ENCODE measurements at regions not wholly inside any gene's neighbourhood (a gene's known extent, or its start where the extent isn't known, plus 50 kb on each side); places are given as distances from the start of the nearest gene placed in this dataset.
"Not testable (repeated sequence)": the region's sequence is repeated elsewhere in the genome, so short reads cannot be mapped to it uniquely, and the experiment has no call there.

DNA sequence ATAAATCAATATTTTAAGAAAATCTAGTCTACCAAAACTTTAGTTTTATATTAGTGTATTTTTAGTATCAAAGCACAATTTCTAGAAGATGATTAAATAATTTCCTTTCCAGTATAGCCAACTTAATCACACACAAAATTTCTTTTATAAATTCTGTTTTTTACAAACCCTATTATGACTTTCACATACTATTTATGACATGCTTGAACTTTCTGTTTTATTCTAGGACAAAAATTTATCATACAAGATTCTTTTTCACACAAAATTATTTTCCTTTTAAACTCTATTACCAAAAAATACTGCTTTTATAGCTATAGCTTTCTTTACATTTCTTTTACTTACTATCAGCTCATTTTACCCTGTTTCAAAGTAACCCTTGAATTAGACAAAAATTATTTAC is 149.5 kb downstream of the OR13H1 start:
- H3K27me3 ChIP-seq (ENCODE audit: insufficient read depth, low read length) = no peaks in the 10 kb centered on the region
- no peak for ATAC-seq
- no peaks in the 10 kb centered on the region for H3K4me1 ChIP-seq (ENCODE audit: control insufficient read depth in 1 of 2, insufficient read depth in 2 of 2, low read length in 2 of 2)
- no peak overlapping the region for H3K4me2 ChIP-seq (ENCODE audit: low read length)
- H4K20me1 ChIP-seq (ENCODE audit: insufficient read depth) = no peaks in the 10 kb centered on the region
- no peak overlapping the region for H3K4me3 ChIP-seq (replicated peaks in 1 of 2; ENCODE audit: low read depth in 1 of 2, low read length in 2 of 2)
- DNase-seq (ENCODE audit: low read depth, low spot score) = no peak
- CTCF ChIA-PET = no interaction called here
- H3K9me2 ChIP-seq (ENCODE audit: insufficient read depth) = no peaks in the 10 kb centered on the region
- no peak overlapping the region for H3K27ac ChIP-seq (ENCODE audit: low read depth, low read length)
- RAD21 ChIA-PET (ENCODE audit: low non-redundant PET in 1 of 2, low total read pairs in 2 of 2, uncharacterized antibody in 2 of 2, unreplicated experiment in 2 of 2) = no interaction called here
- H3K36me3 ChIP-seq (ENCODE audit: control insufficient read depth in 1 of 2, insufficient read depth in 2 of 2, low read length in 2 of 2) = no peaks in the 10 kb centered on the region
- H3K9ac ChIP-seq (ENCODE audit: low read length) = no peak overlapping the region
- no peaks in the 10 kb centered on the region for H3K79me2 ChIP-seq (ENCODE audit: insufficient read depth, low read length)
- POLR2A ChIA-PET = no interaction called here
- intact Hi-C loops (cut with micrococcal nuclease) = no loop called here
- TF ChIP-seq EGR1 (IDR thresholded peaks at IDR 0.05; ENCODE audit: low read depth) (no peak), ZFX (IDR thresholded peaks at IDR 0.05) (no peak), CEBPB (IDR thresholded peaks at IDR 0.05; ENCODE audit: low read depth) (no peak), MAX (IDR thresholded peaks at IDR 0.05) (no peak), TCF7L2 (IDR thresholded peaks at IDR 0.05; ENCODE audit: borderline replicate concordance, extremely low read depth, insufficient read depth, insufficient read length) (no peak)
- no peak overlapping the region for H2AFZ ChIP-seq (ENCODE audit: low read depth, low read length, poor library complexity, severe bottlenecking)
- BruUV-seq (replicated peaks) = no TSS peak
- H3K9me3 ChIP-seq (ENCODE audit: control insufficient read depth in 1 of 2, insufficient read depth in 1 of 2, low read depth in 1 of 2, low read length in 2 of 2) = no peaks in the 10 kb centered on the region

DNA sequence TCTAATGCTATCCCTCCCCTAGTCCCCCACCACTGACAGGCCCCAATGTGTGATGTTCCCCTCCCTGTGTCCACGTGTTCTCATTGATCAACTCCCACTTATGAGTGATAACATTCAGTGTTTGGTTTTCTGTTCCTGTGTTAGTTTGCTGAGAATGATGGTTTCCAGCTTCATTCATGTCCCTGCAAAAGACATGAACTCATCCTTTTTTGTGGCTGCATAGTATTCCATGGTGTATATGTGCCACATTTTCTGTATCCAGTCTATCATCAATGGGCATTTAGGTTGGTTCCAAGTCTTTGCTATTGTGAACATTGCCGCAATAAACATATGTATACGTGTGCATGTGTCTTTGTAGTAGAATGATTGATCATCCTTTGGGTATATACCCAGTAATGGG is 153.1 kb downstream of the OR13H1 start:
- BruUV-seq (replicated peaks); H3K27ac ChIP-seq (ENCODE audit: low read depth, low read length); ATAC-seq; intact Hi-C loops (cut with micrococcal nuclease); H3K9me2 ChIP-seq (ENCODE audit: insufficient read depth); H3K79me2 ChIP-seq (ENCODE audit: insufficient read depth, low read length); H4K20me1 ChIP-seq (ENCODE audit: insufficient read depth); H3K36me3 ChIP-seq (ENCODE audit: control insufficient read depth in 1 of 2, insufficient read depth in 2 of 2, low read length in 2 of 2); DNase-seq (ENCODE audit: low read depth, low spot score); H3K9me3 ChIP-seq (ENCODE audit: control insufficient read depth in 1 of 2, insufficient read depth in 1 of 2, low read depth in 1 of 2, low read length in 2 of 2); H3K27me3 ChIP-seq (ENCODE audit: insufficient read depth, low read length); H2AFZ ChIP-seq (ENCODE audit: low read depth, low read length, poor library complexity, severe bottlenecking); H3K9ac ChIP-seq (ENCODE audit: low read length); H3K4me2 ChIP-seq (ENCODE audit: low read length); POLR2A ChIA-PET; H3K4me3 ChIP-seq (replicated peaks in 1 of 2; ENCODE audit: low read depth in 1 of 2, low read length in 2 of 2); RAD21 ChIA-PET (ENCODE audit: low non-redundant PET in 1 of 2, low total read pairs in 2 of 2, uncharacterized antibody in 2 of 2, unreplicated experiment in 2 of 2); CTCF ChIA-PET; H3K4me1 ChIP-seq (ENCODE audit: control insufficient read depth in 1 of 2, insufficient read depth in 2 of 2, low read length in 2 of 2): not testable (repeated sequence)
